GM12878 (cell line): ENCODE measurements at regions not wholly inside any gene's neighbourhood (a gene's known extent, or its start where the extent isn't known, plus 50 kb on each side); places are given as distances from the start of the nearest gene placed in this dataset.

Experiments
- ATAC-seq: fragments of 200-7000 bp; cut with Tn5 transposase; 3 replicates; pipeline ENCODE4 v1.9.1; 2020; ENCODE audit warnings: mild to moderate bottlenecking, moderate library complexity
- BruUV-seq: library from RNA; stranded (reverse); fragments of 400-500 nt; replicated peaks from 2 replicates; lab custom pipeline; 2021; lab: Mats Ljungman, UMichigan
- CTCF ChIA-PET: fragments of 300-600 bp; sonication (Branson Sonifier 250); formaldehyde crosslinking; extraction: SDS; loops from one replicate; lab custom pipeline; 2021; ENCODE audit warnings: inconsistent platforms; lab: Yijun Ruan, JAX
- POLR2A ChIA-PET: fragments of 350-600 bp; formaldehyde crosslinking; extraction: SDS; loops from one replicate; lab custom pipeline; 2021; ENCODE audit warnings: inconsistent platforms; lab: Charles Lee
- RAD21 ChIA-PET: fragments of 300-600 bp; sonication (Branson Sonifier 250); formaldehyde crosslinking; loops from one replicate; lab custom pipeline; 2023; ENCODE audit warnings: antibody characterized with exemption; ENCODE audit not compliant: unreplicated experiment; lab: Charles Lee
- SMC1A ChIA-PET: fragments of 300-600 bp; sonication (Branson Sonifier 250); formaldehyde crosslinking; loops from one replicate; lab custom pipeline; 2023; ENCODE audit not compliant: unreplicated experiment, uncharacterized antibody; lab: Charles Lee
- DNase-seq: peaks from one replicate; pipeline ENCODE4 v3.0.0-alpha.2; 2011; ENCODE audit warnings: low read depth, low spot score
- FAIRE-seq: peaks from 3 replicates; lab custom pipeline; 2011; peaks lifted over from hg19 to GRCh38; lab: Jason Lieb, UNC
- H2AFZ ChIP-seq: 2 replicates; pipeline ENCODE4 v1.6.0; 2011; ENCODE audit warnings: low read depth, low read length, control low read depth; ENCODE audit not compliant: control insufficient read depth
- H3K27ac ChIP-seq: 2 replicates; pipeline ENCODE4 v1.5.1; 2011; ENCODE audit warnings: control low read depth; ENCODE audit not compliant: control insufficient read depth, insufficient read depth
- H3K27me3 ChIP-seq, 2 experiments: replicated peaks in 1 of 2; 2 replicates each; pipeline versions ENCODE4 v1.6.0 to v1.6.1; 2011; ENCODE audit warnings: low read length in 1 of 2; ENCODE audit not compliant: control insufficient read depth in 2 of 2, insufficient read depth in 2 of 2
- H3K36me3 ChIP-seq, 2 experiments: 2 replicates each; pipeline ENCODE4 v1.5.1; 2011; ENCODE audit warnings: low read length in 1 of 2; ENCODE audit not compliant: control insufficient read depth in 2 of 2, insufficient read depth in 2 of 2
- H3K4me1 ChIP-seq: 2 replicates; pipeline ENCODE4 v1.6.1; 2011; ENCODE audit warnings: mild to moderate bottlenecking, low read length, moderate library complexity, mixed read lengths; ENCODE audit not compliant: control insufficient read depth, insufficient read depth
- H3K4me2 ChIP-seq: 2 replicates; pipeline ENCODE4 v1.6.0; 2011; ENCODE audit warnings: control low read depth; ENCODE audit not compliant: control insufficient read depth, insufficient read depth
- H3K4me3 ChIP-seq: fragments of 200-600 bp; sonication (generic); 2 replicates; pipeline ENCODE4 v1.5.1; 2016
- H3K79me2 ChIP-seq: 2 replicates; pipeline ENCODE4 v1.6.0; 2011; ENCODE audit warnings: low read length; ENCODE audit not compliant: control insufficient read depth, insufficient read depth
- H3K9ac ChIP-seq: 2 replicates; pipeline ENCODE4 v1.8.0; 2011; ENCODE audit warnings: low read length, control low read depth, mixed read lengths; ENCODE audit not compliant: control insufficient read depth, insufficient read depth
- H3K9me3 ChIP-seq: replicated peaks from 3 replicates; pipeline ENCODE4 v1.5.1; 2011; ENCODE audit warnings: mild to moderate bottlenecking, low read length; ENCODE audit not compliant: control insufficient read depth, insufficient read depth
- H4K20me1 ChIP-seq: 2 replicates; pipeline ENCODE4 v1.6.0; 2011; ENCODE audit not compliant: control insufficient read depth, insufficient read depth
- BHLHE40 ChIP-seq, 2 experiments: fragments of 450-650 bp in 1 of 2; IDR thresholded peaks; 2 replicates each; pipeline ENCODE4 v1.6.1; 2011 to 2017; ENCODE audit warnings: low read depth in 2 of 2, borderline replicate concordance in 1 of 2, improper control_type of control experiment in 1 of 2, low read length in 1 of 2, mild to moderate bottlenecking in 1 of 2
- ESRRA ChIP-seq: IDR thresholded peaks from 2 replicates; pipeline ENCODE4 v1.6.1; 2012; ENCODE audit warnings: mild to moderate bottlenecking, low read length, improper control_type of control experiment
- GABPA ChIP-seq: IDR thresholded peaks from 2 replicates; pipeline ENCODE4 v1.6.1; 2014; ENCODE audit warnings: antibody characterized with exemption, low read depth, mild to moderate bottlenecking, inconsistent platforms
- IKZF1 ChIP-seq: fragments of 450-650 bp; conservative IDR thresholded peaks from 2 replicates; pipeline ENCODE4 v1.6.1; 2017; ENCODE audit warnings: antibody characterized with exemption, mild to moderate bottlenecking
- IRF4 ChIP-seq: IDR thresholded peaks from 2 replicates; pipeline ENCODE4 v1.6.1; 2011; ENCODE audit warnings: low read depth, low read length
- IRF5 ChIP-seq: fragments of 450-650 bp; IDR thresholded peaks from 2 replicates; pipeline ENCODE4 v1.6.1; 2017; ENCODE audit warnings: borderline replicate concordance
- JUND ChIP-seq: IDR thresholded peaks from 2 replicates; pipeline ENCODE4 v1.6.1; 2012; ENCODE audit warnings: low read depth, mild to moderate bottlenecking, low read length, improper control_type of control experiment, moderate library complexity
- KAT2A ChIP-seq: conservative IDR thresholded peaks from 2 replicates; pipeline ENCODE4 v1.6.1; 2011; ENCODE audit warnings: low read depth, low read length; ENCODE audit not compliant: control insufficient read depth
- LARP7 ChIP-seq: fragments of 450-650 bp; IDR thresholded peaks from 2 replicates; pipeline ENCODE4 v1.6.1; 2017; ENCODE audit warnings: mild to moderate bottlenecking
- MTA3 ChIP-seq: IDR thresholded peaks from 2 replicates; pipeline ENCODE4 v1.6.1; 2012; ENCODE audit warnings: low read length, inconsistent platforms, borderline replicate concordance
- NBN ChIP-seq: fragments of 450-650 bp; IDR thresholded peaks from 2 replicates; pipeline ENCODE4 v1.6.1; 2016
- PML ChIP-seq: IDR thresholded peaks from 2 replicates; pipeline ENCODE4 v1.6.1; 2012; ENCODE audit warnings: low read length, inconsistent platforms
- RAD51 ChIP-seq: fragments of 450-650 bp; IDR thresholded peaks from 2 replicates; pipeline ENCODE4 v1.6.1; 2016; ENCODE audit warnings: moderate library complexity, mild to moderate bottlenecking, inconsistent platforms
- SMAD1 ChIP-seq: fragments of 450-650 bp; IDR thresholded peaks from 2 replicates; pipeline ENCODE4 v1.6.1; 2018; ENCODE audit warnings: mild to moderate bottlenecking, low read depth; ENCODE audit not compliant: partially characterized antibody
- SMAD5 ChIP-seq: IDR thresholded peaks from 2 replicates; pipeline ENCODE4 v1.6.1; 2016; ENCODE audit warnings: antibody characterized with exemption, low read depth
- SP1 ChIP-seq: IDR thresholded peaks from one replicate; pipeline ENCODE4 v1.6.1; 2011; ENCODE audit warnings: low read depth, low read length
- TAF1 ChIP-seq: IDR thresholded peaks from 2 replicates; pipeline ENCODE4 v1.6.1; 2011; ENCODE audit warnings: mild to moderate bottlenecking, low read depth, low read length, borderline replicate concordance
- TBL1XR1 ChIP-seq: IDR thresholded peaks from 2 replicates; pipeline ENCODE4 v1.6.1; 2012; ENCODE audit warnings: low read depth, low read length, improper control_type of control experiment
- TCF7 ChIP-seq: IDR thresholded peaks from 2 replicates; pipeline ENCODE4 v1.6.1; 2014; ENCODE audit warnings: antibody characterized with exemption, borderline replicate concordance
- ZNF24 ChIP-seq: fragments of 450-650 bp; IDR thresholded peaks from 2 replicates; pipeline ENCODE4 v1.6.1; 2017; ENCODE audit warnings: antibody characterized with exemption, mild to moderate bottlenecking
- in situ Hi-C: fragments of 300-500 bp; cut with MboI; formaldehyde crosslinking; loops from 9 replicates; pipeline ENCODE4 v1.14.3; 2018; ENCODE audit warnings: mixed read lengths
- intact Hi-C: fragments of 100-400 bp; cut with micrococcal nuclease; formaldehyde crosslinking; loops from one replicate; pipeline ENCODE4 v1.14.2; 2022; ENCODE audit not compliant: unreplicated experiment
- TF ChIP-seq, protein P1 (sequence below): fragments of 450-650 bp; conservative IDR thresholded peaks from 2 replicates; pipeline ENCODE4 v1.6.1; 2017; ENCODE audit warnings: mild to moderate bottlenecking, moderate library complexity

GRCh38 chr5:68966596-68966995 is 127.2 kb upstream of the SLC30A5 start (continued):
- TF ChIP-seq, protein P1, sequence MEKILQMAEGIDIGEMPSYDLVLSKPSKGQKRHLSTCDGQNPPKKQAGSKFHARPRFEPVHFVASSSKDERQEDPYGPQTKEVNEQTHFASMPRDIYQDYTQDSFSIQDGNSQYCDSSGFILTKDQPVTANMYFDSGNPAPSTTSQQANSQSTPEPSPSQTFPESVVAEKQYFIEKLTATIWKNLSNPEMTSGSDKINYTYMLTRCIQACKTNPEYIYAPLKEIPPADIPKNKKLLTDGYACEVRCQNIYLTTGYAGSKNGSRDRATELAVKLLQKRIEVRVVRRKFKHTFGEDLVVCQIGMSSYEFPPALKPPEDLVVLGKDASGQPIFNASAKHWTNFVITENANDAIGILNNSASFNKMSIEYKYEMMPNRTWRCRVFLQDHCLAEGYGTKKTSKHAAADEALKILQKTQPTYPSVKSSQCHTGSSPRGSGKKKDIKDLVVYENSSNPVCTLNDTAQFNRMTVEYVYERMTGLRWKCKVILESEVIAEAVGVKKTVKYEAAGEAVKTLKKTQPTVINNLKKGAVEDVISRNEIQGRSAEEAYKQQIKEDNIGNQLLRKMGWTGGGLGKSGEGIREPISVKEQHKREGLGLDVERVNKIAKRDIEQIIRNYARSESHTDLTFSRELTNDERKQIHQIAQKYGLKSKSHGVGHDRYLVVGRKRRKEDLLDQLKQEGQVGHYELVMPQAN, result no peak
- TF ChIP-seq SMAD5, result no peak
- TF ChIP-seq JUND, result no peak
- no peak for TF ChIP-seq SMAD1
- no peak for TF ChIP-seq TBL1XR1
- TF ChIP-seq NBN, result no peak
- no peak for TF ChIP-seq IRF4
- TF ChIP-seq IRF5, result no peak
- TF ChIP-seq MTA3, result no peak
- TF ChIP-seq BHLHE40 (IDR thresholded peaks at IDR 0.05; ENCODE audit: borderline replicate concordance in 1 of 2, low read depth in 2 of 2, low read length in 1 of 2), result no peak
- TF ChIP-seq PML, result no peak
- no peak for TF ChIP-seq KAT2A

DNA sequence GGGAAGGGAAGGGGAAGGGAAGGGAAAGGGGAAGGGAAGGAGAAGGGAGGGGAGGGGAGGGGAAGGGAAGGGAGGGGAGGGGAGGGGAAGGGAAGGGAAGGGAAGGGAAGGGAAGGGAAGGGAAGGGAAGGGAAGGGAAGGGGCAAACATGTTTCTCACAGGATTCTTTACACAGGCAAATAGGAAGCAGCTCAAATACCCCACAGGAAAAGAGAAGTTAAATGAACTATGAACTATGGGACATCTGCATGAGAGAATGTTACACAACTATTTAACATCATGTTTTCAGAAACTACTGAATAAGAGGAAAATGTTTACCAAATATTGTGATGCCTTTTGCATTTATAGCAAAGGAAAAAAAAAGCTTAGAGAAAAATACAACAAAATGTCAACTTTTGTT is 125.4 kb upstream of the SLC30A5 start:
- no TSS peak for BruUV-seq
- RAD21 ChIA-PET, result no interaction called here
- Histone ChIP-seq H3K79me2 (no peaks in the 10 kb centered on the region), H3K27me3 (peaks cover 0 to 3% of the 10 kb centered on the region in 2 experiments; a peak in 1 of 4 replicates), H3K27ac (no peak overlapping the region), H4K20me1 (no peaks in the 10 kb centered on the region), H2AFZ (no peak overlapping the region), H3K36me3 (no peaks in the 10 kb centered on the region), H3K4me1 (no peaks in the 10 kb centered on the region), H3K9ac (no peak overlapping the region), H3K4me2 (no peak overlapping the region), H3K9me3 (no peaks in the 10 kb centered on the region; the same call in 2 of the 3 replicates), H3K4me3 (no peak overlapping the region)
- ATAC-seq, result no peak
- SMC1A ChIA-PET, result interaction anchor here (1.0 kb wide), 1 partner anchor 705 kb away, joined by 3 read pairs; no protein-coding TSS in a partner anchor
- TF ChIP-seq TCF7, result no peak
- no peak for TF ChIP-seq PML
- TF ChIP-seq SP1, result no peak
- no peak for TF ChIP-seq IKZF1
- TF ChIP-seq ESRRA, result no peak
- no peak for TF ChIP-seq LARP7
- no peak for TF ChIP-seq ZNF24
- no peak for TF ChIP-seq RAD51
- no peak for TF ChIP-seq TAF1
- no peak for TF ChIP-seq BHLHE40 (IDR thresholded peaks at IDR 0.05; ENCODE audit: borderline replicate concordance in 1 of 2, low read depth in 2 of 2, low read length in 1 of 2)
- TF ChIP-seq GABPA, result no peak
- intact Hi-C loops (no loop called here), in situ Hi-C loops (no loop called here)
- no peak for DNase-seq
- FAIRE-seq, result no peak
- POLR2A ChIA-PET, result no interaction called here
- CTCF ChIA-PET, result interaction anchor here (1.7 kb wide), 1 partner anchor 9 kb away, joined by 5 read pairs; no protein-coding TSS in a partner anchor
